Activated CD8-positive, alpha-beta memory T cell treated with anti-CD3 and anti-CD28 coated beads for 24 hours (primary cell): ENCODE measurements at regions not wholly inside any gene's neighbourhood (a gene's known extent, or its start where the extent isn't known, plus 50 kb on each side); places are given as distances from the start of the nearest gene placed in this dataset.
"Not testable (repeated sequence)": the region's sequence is repeated elsewhere in the genome, so short reads cannot be mapped to it uniquely, and the experiment has no call there.

Source experiments
- DNase-seq: peaks from one replicate; pipeline ENCODE4 v3.0.0-alpha.2; 2020

DNA sequence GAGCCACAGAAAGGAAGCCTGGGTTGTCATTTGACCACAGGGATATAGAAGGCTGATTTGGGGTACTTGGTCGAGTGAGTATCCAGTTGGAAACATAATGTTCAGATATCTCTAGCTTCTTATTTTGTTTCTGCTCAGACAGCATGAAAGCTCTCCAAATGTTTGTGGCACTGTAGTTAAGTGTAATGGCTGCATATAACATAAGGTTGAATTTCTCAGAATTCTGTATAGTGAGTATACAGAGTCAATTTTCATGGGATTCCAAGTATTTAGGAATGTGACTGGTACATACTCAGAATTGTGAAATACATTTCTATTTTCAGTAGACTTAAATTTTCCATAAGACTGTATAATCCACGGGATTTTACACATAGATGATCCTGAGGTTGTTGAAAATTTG, 2102.1 kb upstream of the RAG2 start:
- no peak for DNase-seq

DNA sequence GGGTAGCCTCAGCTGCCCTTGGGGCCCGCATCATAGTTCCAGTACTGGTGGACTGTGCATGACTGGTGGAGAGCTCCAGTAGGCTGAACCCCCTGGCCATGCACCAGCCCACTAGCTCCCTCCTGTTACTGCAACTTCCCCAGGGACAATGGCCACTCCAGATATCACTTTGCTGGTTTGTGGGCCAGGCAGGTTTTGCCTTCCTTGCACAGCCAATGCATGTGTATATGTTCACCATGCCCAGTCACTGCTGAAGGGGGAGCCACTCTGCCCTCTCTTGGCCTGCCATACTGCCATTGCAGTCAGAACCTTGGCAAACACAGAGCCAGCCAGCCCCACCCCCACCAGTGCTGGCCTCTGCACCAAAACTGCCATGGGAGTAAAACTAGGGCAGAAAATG, 2095.3 kb upstream of the RAG2 start:
- DNase-seq: no peak

- DNase-seq: not testable (repeated sequence)
These were observed 2092.2 kb upstream of the RAG2 start for GRCh38 chr11:38690211-38690610.

DNA sequence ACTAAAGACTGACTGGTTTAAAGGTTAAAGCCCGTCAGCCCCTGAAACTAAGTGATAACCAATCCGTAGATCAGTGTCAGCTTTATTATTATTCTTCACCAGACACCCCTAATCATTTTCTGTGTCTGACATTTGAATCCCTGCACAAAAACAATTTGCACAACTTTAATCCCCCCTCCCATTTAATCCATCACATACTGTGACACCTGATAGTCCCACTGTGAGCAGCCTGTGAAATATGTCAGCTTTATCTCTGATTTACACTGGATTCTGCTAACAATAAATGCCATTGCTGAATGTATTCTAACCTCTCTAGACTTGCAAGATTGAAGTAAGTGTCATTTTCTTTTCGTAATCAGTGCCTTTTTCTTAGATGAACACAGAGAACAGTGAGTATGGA, 2089.0 kb upstream of the RAG2 start:
- no peak for DNase-seq

DNA sequence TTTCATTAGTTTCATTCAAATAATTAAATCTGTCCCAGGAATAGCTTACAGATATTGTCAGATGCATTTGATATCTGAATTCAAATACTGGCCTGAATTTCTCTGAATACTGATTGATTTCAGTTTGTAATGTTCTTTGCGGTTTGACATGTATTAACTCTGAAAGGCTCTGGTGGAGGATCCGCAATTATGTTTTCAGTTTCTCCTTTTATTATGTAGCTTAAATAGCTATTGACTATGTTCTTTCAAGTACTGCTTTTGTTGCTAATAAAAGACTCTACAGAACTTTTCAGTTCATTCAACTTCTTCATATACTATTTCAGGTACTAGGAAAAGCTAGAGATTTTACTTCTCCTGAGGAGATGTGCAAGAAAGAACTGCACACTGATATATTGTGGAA, 2085.4 kb upstream of the RAG2 start:
- no peak for DNase-seq

DNA sequence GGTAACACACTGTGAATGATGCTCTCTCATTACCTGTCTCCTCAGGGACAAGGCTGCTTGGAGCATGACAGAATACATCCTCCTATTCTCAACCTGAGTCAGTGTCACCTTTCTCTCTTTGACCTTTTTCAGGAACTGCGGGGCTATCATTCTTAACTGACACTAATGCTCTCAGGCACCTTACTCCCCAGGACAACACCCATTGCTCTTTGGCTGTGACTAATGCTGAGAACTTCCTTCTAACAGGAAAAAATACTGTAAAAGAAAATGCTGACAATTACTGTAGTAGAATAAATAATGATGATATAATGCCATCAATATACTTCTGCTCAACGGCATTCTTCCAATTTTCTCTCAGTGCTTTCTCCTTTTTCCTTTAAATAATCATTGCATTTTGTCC, 2082.7 kb upstream of the RAG2 start:
- no peak for DNase-seq

GRCh38 chr11:38680166-38680565, 2082.1 kb upstream of the RAG2 start:
- DNase-seq: no peak

- DNase-seq: no peak
These were observed 2074.4 kb upstream of the RAG2 start for GRCh38 chr11:38672445-38672844.

- DNase-seq: no peak
These were observed 2069.3 kb upstream of the RAG2 start for GRCh38 chr11:38667359-38667758.

GRCh38 chr11:38648604-38649003, 2050.6 kb upstream of the RAG2 start:
- no peak for DNase-seq

GRCh38 chr11:38646382-38646781, 2048.3 kb upstream of the RAG2 start:
- DNase-seq: no peak

- DNase-seq: no peak
These were observed 2042.8 kb upstream of the RAG2 start for GRCh38 chr11:38640854-38641253.

GRCh38 chr11:38612701-38613100, 2014.7 kb upstream of the RAG2 start:
- DNase-seq: no peak

DNA sequence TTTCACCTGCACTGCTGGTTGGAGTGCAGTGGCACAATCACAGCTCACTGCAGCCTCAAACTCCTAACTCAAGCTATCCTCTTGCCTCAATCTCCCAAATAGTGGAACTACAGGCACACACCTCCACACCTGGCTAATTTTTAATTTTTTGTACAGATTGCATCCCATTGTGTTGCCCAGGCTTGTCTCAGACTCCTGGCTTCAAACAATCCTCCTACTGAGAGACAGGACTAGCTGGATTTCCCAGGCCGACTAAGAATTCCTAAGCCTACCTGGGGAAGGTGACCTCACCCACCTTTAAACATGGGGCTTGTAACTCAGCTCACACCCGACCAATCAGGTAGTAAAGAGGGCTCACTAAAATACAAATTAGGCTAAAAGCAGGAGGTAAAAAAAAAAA, 2003.3 kb upstream of the RAG2 start:
- DNase-seq: not testable (repeated sequence)

- no peak for DNase-seq
These were observed 2000.4 kb upstream of the RAG2 start for GRCh38 chr11:38598418-38598817.

DNA sequence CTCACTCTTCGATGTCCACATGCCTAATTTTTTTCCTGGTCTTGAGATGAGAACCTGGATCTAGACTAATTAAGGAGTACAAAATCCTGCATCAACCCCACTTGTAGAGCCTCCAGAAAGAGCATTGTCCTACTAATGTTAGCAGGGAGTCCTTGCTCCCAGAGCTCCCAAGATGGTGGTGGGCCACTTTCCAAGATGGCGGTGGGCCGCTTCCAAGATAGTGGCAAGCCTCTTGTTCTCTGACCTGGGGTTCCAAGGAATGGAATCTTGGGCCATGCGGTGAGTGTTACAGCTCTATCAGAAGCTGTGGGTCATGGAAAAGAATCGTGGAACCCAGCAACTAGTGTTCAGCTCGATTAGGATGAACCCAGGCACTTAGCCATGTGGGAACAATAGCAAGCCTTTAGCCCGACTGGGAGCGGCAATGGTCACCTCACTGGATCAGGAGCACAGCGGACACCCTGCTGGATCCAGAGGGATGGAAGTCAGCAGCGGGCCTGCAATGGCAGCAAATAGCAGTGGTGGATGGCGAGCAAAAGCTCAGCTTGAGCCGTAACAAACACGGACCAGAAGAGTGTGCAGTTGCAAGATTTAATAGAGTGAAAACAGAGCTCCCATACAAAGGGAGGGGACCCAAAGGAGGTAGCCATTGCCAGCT, 1997.5 kb upstream of the RAG2 start:
- not testable (repeated sequence) for DNase-seq

DNA sequence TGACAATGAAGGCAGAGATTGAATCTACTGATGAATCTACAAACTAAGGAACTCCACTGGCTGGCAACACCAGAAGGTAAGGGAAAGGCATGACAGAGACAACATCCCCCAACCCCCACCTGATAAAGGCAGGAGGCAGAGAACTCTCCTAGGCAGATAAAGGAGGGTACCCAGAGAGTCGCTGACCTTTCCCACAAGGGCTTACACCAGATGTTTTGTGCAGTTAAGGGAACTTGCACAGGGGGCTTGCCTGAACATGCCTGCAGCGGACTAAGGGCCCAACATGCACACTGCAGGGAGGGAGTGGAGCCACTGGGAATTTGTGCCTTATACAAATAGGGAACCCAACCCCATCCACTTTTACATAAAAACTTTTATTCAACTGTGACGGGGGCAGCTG, 1996.9 kb upstream of the RAG2 start:
- no peak for DNase-seq

GRCh38 chr11:38593649-38594048, 1995.6 kb upstream of the RAG2 start:
- no peak for DNase-seq

- DNase-seq: no peak
These were observed 1984.7 kb upstream of the RAG2 start for GRCh38 chr11:38582756-38583155.

GRCh38 chr11:38582151-38582550, 1984.1 kb upstream of the RAG2 start:
- DNase-seq: no peak

DNA sequence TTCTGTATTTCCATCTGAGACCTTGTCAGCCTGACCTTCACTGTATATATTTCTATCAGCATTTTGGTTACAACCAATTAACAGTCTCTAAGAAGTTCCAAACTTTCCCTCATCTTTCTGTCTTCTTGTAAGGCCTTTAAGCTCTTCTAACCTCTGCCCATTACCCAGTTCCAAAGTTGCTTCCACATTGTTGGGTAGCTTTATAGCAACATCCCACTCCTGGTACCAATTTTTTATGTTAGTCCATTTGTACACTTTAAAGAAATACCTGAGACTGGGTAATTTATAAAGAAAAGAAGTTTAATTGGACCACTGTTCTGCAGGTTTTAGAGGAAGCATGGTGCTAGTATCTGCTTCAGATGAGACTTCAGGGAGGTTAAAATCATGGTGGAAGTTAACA, 1979.7 kb upstream of the RAG2 start:
- no peak for DNase-seq

DNA sequence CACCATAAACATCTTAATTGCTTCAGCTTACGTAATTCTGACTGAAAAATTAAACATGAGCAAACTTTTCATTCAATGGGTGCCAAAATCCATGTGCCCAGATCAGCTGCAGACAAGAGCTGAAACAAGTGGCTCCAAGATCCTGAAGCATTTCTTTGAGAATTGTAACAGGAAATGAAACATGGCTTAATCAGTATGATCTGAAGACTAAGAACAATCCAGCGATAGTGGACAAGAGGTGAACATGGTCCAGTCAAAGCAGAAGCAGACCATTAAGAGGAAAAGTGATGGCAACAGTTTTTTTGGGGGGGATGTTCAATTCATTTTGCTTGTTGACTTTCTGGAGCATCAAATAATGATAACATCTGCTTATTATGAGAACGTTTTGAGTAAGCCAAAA, 1964.5 kb upstream of the RAG2 start:
- no peak for DNase-seq

- no peak for DNase-seq
These were observed 1955.1 kb upstream of the RAG2 start for GRCh38 chr11:38553148-38553547.

DNA sequence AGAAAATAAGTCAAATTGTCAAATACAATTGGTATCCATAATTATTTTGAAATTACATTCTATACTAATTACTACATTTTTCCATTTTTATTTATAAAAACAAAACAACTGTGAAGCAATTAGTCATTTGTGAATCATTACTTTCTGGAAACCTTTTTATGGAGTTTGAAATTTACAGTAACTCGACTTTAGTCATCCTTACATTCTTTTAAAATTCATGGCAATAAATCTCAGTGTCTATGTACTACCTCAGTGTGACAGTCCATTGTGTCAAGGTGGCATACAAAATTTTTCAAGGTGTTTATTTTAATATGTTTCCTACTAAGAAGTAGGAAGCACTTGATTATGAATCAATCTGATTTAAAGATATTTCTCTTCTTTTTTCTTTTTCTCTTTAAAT, 1949.4 kb upstream of the RAG2 start:
- DNase-seq: no peak

DNA sequence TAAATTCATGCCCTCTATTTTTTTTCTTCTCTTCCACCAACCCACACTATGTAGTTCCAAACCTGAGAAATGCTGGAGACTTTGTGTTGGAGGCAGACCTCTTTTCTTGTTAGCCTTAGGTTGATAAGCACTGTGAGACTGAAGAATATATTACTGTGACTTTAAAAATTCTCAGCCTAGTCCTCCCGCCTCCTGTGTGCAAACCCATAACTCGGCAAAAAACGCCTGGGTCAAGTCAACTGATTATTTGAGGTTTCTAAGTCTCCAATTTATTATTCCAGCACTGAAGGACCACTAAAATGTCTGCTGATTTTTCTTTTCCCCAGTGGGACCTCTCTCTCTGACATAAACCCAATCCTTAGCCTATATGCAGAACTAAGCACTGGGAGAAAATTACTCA, 1946.0 kb upstream of the RAG2 start:
- DNase-seq: no peak

GRCh38 chr11:38543311-38543710, 1945.3 kb upstream of the RAG2 start:
- no peak for DNase-seq
